A549 (cell line): ENCODE measurements at regions not wholly inside any gene's neighbourhood (a gene's known extent, or its start where the extent isn't known, plus 50 kb on each side); places are given as distances from the start of the nearest gene placed in this dataset.

Source experiments
- ATAC-seq, 2 experiments: fragments of 200-7000 bp in 1 of 2; fragments of >200 bp in 1 of 2; cut with Nextera tagmentation in 1 of 2; cut with Tn5 transposase in 1 of 2; 3 replicates each; pipeline versions ENCODE4 v1.8.0 to v1.9.1; 2018 to 2020; ENCODE audit warnings: mild to moderate bottlenecking in 1 of 2, moderate library complexity in 1 of 2
- CTCF ChIA-PET: fragments of 300-600 bp; sonication (Branson Sonifier 250); formaldehyde crosslinking; extraction: SDS; loops from one replicate; lab custom pipeline; 2021; ENCODE audit warnings: antibody characterized with exemption, inconsistent platforms; lab: Yijun Ruan, JAX
- POLR2A ChIA-PET: fragments of 350-600 bp; formaldehyde crosslinking; extraction: SDS; loops from one replicate; lab custom pipeline; 2021; ENCODE audit warnings: antibody characterized with exemption, inconsistent platforms; lab: Yijun Ruan, JAX
- DNase-seq, 2 experiments: peaks; one replicate each; pipeline versions ENCODE4 v3.0.0 to v3.0.0-alpha.2; 2011 to 2016; ENCODE audit warnings: low read depth in 1 of 2, low spot score in 1 of 2
- FAIRE-seq: peaks from 2 replicates; lab custom pipeline; 2011; peaks lifted over from hg19 to GRCh38; lab: Jason Lieb, UNC
- H3K27ac ChIP-seq, 2 experiments: fragments of >200 bp; sonication (Bioruptor Twin); formaldehyde crosslinking; 3 replicates each; pipeline ENCODE4 v1.5.1; 2016 to 2017
- H3K4me1 ChIP-seq: fragments of >200 bp; sonication (Bioruptor Twin); formaldehyde crosslinking; 3 replicates; pipeline ENCODE4 v1.6.1; 2016
- H3K4me2 ChIP-seq: fragments of >200 bp; sonication (Bioruptor Twin); formaldehyde crosslinking; 3 replicates; pipeline ENCODE4 v1.6.1; 2016
- H3K4me3 ChIP-seq: fragments of >200 bp; sonication (Bioruptor Twin); formaldehyde crosslinking; 3 replicates; pipeline ENCODE4 v1.5.1; 2016
- H3K9me3 ChIP-seq: fragments of >200 bp; sonication (Bioruptor Twin); formaldehyde crosslinking; 3 replicates; pipeline ENCODE4 v1.6.1; 2016
- BHLHE40 ChIP-seq: IDR thresholded peaks from 2 replicates; pipeline ENCODE4 v1.6.1; 2012; ENCODE audit warnings: low read depth, low read length, inconsistent platforms
- CEBPB ChIP-seq, 2 experiments: fragments of >200 bp in 1 of 2; sonication (Bioruptor Twin) in 1 of 2; formaldehyde crosslinking in 1 of 2; IDR thresholded peaks; 2 replicates each; pipeline ENCODE4 v1.6.1; 2012 to 2016
- CHD4 ChIP-seq: fragments of 200-600 bp; sonication (generic); IDR thresholded peaks from 2 replicates; pipeline ENCODE4 v1.6.1; 2016; ENCODE audit warnings: antibody characterized with exemption, mild to moderate bottlenecking, borderline replicate concordance
- EHF ChIP-seq: fragments of 250-450 bp; sonication (Bioruptor Pico); IDR thresholded peaks from 2 replicates; pipeline ENCODE4 v1.5.0; 2020; ENCODE audit warnings: mild to moderate bottlenecking
- EP300 ChIP-seq, 2 experiments: fragments of >200 bp; sonication (Bioruptor Twin); formaldehyde crosslinking; IDR thresholded peaks; 2 replicates in 1 of 2; 3 replicates in 1 of 2; pipeline ENCODE4 v1.6.1; 2016 to 2017
- ESRRA ChIP-seq: fragments of 150-350 bp; IDR thresholded peaks from 2 replicates; pipeline ENCODE4 v1.6.1; 2014; ENCODE audit warnings: mild to moderate bottlenecking, low read length, borderline replicate concordance
- FOSB ChIP-seq: fragments of 250-450 bp; sonication (Bioruptor Pico); IDR thresholded peaks from 2 replicates; pipeline ENCODE4 v1.5.0; 2020; ENCODE audit warnings: mild to moderate bottlenecking, moderate library complexity
- HDAC2 ChIP-seq: fragments of 200-600 bp; sonication (generic); IDR thresholded peaks from 2 replicates; pipeline ENCODE4 v1.6.1; 2016
- HOXB13 ChIP-seq: fragments of 250-450 bp; sonication (Bioruptor Pico); IDR thresholded peaks from 2 replicates; pipeline ENCODE4 v1.5.0; 2020; ENCODE audit warnings: low read depth, mild to moderate bottlenecking, moderate library complexity
- JUN ChIP-seq, 2 experiments: fragments of >200 bp; sonication (Bioruptor Twin); formaldehyde crosslinking; IDR thresholded peaks; 2 replicates in 1 of 2; 3 replicates in 1 of 2; pipeline ENCODE4 v1.6.1; 2016 to 2017
- KDM1A ChIP-seq: fragments of 200-600 bp; sonication (generic); IDR thresholded peaks from 2 replicates; pipeline ENCODE4 v1.6.1; 2016; ENCODE audit warnings: low read depth, mild to moderate bottlenecking
- KDM5A ChIP-seq: fragments of 200-600 bp; sonication (generic); IDR thresholded peaks from 2 replicates; pipeline ENCODE4 v1.6.1; 2016; ENCODE audit warnings: antibody characterized with exemption, mild to moderate bottlenecking
- MAFK ChIP-seq: fragments of 450-650 bp; IDR thresholded peaks from 2 replicates; pipeline ENCODE4 v1.6.1; 2014; ENCODE audit not compliant: partially characterized antibody
- MAZ ChIP-seq: fragments of 150-350 bp; IDR thresholded peaks from 2 replicates; pipeline ENCODE4 v1.6.1; 2014; ENCODE audit warnings: antibody characterized with exemption, low read depth, low read length, borderline replicate concordance
- MYC ChIP-seq: IDR thresholded peaks from 2 replicates; pipeline ENCODE4 v1.6.1; 2012; ENCODE audit warnings: mild to moderate bottlenecking, inconsistent platforms, low read length, improper control_type of control experiment, borderline replicate concordance
- PHF8 ChIP-seq: fragments of 200-600 bp; sonication (generic); IDR thresholded peaks from 2 replicates; pipeline ENCODE4 v1.6.1; 2016; ENCODE audit warnings: low read depth, mild to moderate bottlenecking, antibody characterized with exemption, moderate library complexity, borderline replicate concordance
- RARB ChIP-seq: fragments of 250-450 bp; sonication (Bioruptor Pico); IDR thresholded peaks from 2 replicates; pipeline ENCODE4 v1.8.0; 2021; ENCODE audit warnings: mild to moderate bottlenecking, moderate library complexity
- SMC3 ChIP-seq: fragments of >200 bp; sonication (Bioruptor Twin); formaldehyde crosslinking; IDR thresholded peaks from 3 replicates; pipeline ENCODE4 v1.6.1; 2018; ENCODE audit warnings: inconsistent platforms
- SREBF2 ChIP-seq: fragments of 450-650 bp; IDR thresholded peaks from 2 replicates; pipeline ENCODE4 v1.6.1; 2014; ENCODE audit warnings: mild to moderate bottlenecking, moderate library complexity
- TP53 ChIP-seq: fragments of 250-450 bp; sonication (Bioruptor Pico); IDR thresholded peaks from 2 replicates; pipeline ENCODE4 v1.5.0; 2021; ENCODE audit warnings: mild to moderate bottlenecking, moderate library complexity
- ZFP36 ChIP-seq: fragments of 450-650 bp; IDR thresholded peaks from 2 replicates; pipeline ENCODE4 v1.6.1; 2014; ENCODE audit warnings: borderline replicate concordance; ENCODE audit not compliant: partially characterized antibody
- ZSCAN20 ChIP-seq: fragments of 250-450 bp; sonication (Bioruptor Pico); IDR thresholded peaks from 2 replicates; pipeline ENCODE4 v1.8.0; 2022; ENCODE audit warnings: mild to moderate bottlenecking, moderate library complexity
- WGBS: methylation state at CpG from one replicate; pipeline ENCODE4 v1.1.6; 2017; ENCODE audit errors: missing lambda C conversion rate; 5-methylcytosine and 5-hydroxymethylcytosine counted together
- TF ChIP-seq, protein P1 (sequence below): fragments of 250-450 bp; sonication (Bioruptor Pico); IDR thresholded peaks from 2 replicates; pipeline ENCODE4 v1.5.0; 2020; ENCODE audit warnings: low read depth, mild to moderate bottlenecking, moderate library complexity
- TF ChIP-seq, protein P2 (sequence below): fragments of 200-600 bp; sonication (generic); IDR thresholded peaks from 2 replicates; pipeline ENCODE4 v1.6.1; 2016; ENCODE audit warnings: antibody characterized with exemption, mild to moderate bottlenecking, moderate library complexity
- TF ChIP-seq, protein P3 (sequence below): IDR thresholded peaks from 2 replicates; pipeline ENCODE4 v1.6.1; 2012; ENCODE audit warnings: low read depth, borderline replicate concordance

DNA sequence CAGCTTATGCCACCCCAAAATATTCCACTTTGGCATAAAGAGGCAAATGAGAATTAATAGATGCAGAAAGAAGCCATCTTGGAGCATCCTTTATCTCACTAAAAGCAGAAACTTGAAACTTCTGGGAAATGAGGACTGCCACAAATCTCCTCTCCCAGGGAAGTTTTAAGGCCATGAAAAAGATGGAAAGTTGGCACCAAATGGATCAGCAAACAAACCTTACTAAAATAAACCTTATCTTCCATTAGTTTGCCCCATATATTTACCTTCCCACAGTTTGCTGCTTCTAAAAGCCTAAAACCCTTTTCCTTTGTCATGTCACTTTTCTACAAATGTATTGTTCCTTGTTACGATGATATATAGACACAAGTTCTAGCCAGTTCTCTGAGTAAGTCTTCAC is 340.0 kb upstream of the USP15 start:
- POLR2A ChIA-PET, result no interaction called here

DNA sequence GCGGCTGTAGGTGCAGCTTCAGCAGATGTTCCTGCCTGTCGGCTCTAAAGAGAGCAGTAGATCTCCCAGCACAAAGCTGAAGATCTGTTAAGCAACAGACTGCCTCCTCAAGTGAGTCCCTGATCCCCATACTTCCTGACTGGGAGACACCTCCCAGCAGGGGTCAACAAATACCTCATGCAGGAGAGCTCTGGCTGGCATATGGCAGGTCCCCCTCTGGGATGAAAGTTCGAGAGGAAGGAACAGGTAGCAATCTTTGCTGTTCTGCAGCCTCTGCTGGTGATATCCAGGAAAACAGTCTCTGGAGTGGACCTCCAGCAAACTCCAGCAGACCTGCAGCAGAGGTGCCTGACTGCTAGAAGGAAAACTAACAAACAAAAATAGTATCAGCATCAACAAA is 337.1 kb upstream of the USP15 start:
- ATAC-seq, result no peak
- WGBS, result 0% methylated on average over 3 of the region's 3 CpGs

More for the DNA sequence above, 340.0 kb upstream of the USP15 start:
- no peak for DNase-seq
- WGBS, result 0% methylated on average over 1 of the region's 1 CpG
- no peak overlapping the region for H3K4me2 ChIP-seq
- no peak for ATAC-seq
- no peak overlapping the region for H3K27ac ChIP-seq
- CTCF ChIA-PET, result no interaction called here
- TF ChIP-seq, protein P1, sequence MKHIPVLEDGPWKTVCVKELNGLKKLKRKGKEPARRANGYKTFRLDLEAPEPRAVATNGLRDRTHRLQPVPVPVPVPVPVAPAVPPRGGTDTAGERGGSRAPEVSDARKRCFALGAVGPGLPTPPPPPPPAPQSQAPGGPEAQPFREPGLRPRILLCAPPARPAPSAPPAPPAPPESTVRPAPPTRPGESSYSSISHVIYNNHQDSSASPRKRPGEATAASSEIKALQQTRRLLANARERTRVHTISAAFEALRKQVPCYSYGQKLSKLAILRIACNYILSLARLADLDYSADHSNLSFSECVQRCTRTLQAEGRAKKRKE (CRISPR knock-in tag), result no peak
- no peak for TF ChIP-seq FOSB (CRISPR knock-in tag)
- TF ChIP-seq KDM5A, result no peak
- no peak for TF ChIP-seq CEBPB (IDR thresholded peaks at IDR 0.05)
- no peak for TF ChIP-seq ZSCAN20 (CRISPR knock-in tag)
- no peak for TF ChIP-seq MYC
- TF ChIP-seq MAZ, result no peak
- TF ChIP-seq ZFP36, result no peak
- no peak for FAIRE-seq
- no peaks in the 10 kb centered on the region for H3K4me1 ChIP-seq
- no peak overlapping the region for H3K4me3 ChIP-seq
- no peaks in the 10 kb centered on the region for H3K9me3 ChIP-seq

DNA sequence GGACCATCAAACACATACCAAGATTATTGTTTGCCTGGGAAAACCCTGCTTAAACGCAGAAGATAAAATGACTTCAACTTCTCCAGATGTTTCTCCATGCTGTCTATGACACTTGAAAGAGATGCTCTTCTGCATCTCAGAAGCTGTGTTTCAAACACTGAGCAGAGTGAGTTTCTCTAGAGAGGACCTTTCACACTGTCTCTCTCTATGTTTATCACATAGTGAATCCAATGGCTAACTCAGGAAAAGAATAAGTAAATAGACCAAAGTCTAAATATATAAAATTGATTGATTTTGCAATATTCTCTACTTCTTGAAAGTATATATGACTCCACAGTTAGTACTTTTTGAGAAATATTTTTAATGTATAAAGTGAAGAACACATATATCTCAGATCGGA is 325.6 kb upstream of the USP15 start:
- CTCF ChIA-PET, result interaction anchor here (0.6 kb wide), 1 partner anchor 1040 kb away, joined by 4 read pairs; no protein-coding TSS in a partner anchor
- no peak for FAIRE-seq
- TF ChIP-seq SREBF2 (no peak), BHLHE40 (no peak), EHF (no peak), EP300 (IDR thresholded peaks at IDR 0.05) (no peak), ZFP36 (no peak)
- TF ChIP-seq, protein P2, sequence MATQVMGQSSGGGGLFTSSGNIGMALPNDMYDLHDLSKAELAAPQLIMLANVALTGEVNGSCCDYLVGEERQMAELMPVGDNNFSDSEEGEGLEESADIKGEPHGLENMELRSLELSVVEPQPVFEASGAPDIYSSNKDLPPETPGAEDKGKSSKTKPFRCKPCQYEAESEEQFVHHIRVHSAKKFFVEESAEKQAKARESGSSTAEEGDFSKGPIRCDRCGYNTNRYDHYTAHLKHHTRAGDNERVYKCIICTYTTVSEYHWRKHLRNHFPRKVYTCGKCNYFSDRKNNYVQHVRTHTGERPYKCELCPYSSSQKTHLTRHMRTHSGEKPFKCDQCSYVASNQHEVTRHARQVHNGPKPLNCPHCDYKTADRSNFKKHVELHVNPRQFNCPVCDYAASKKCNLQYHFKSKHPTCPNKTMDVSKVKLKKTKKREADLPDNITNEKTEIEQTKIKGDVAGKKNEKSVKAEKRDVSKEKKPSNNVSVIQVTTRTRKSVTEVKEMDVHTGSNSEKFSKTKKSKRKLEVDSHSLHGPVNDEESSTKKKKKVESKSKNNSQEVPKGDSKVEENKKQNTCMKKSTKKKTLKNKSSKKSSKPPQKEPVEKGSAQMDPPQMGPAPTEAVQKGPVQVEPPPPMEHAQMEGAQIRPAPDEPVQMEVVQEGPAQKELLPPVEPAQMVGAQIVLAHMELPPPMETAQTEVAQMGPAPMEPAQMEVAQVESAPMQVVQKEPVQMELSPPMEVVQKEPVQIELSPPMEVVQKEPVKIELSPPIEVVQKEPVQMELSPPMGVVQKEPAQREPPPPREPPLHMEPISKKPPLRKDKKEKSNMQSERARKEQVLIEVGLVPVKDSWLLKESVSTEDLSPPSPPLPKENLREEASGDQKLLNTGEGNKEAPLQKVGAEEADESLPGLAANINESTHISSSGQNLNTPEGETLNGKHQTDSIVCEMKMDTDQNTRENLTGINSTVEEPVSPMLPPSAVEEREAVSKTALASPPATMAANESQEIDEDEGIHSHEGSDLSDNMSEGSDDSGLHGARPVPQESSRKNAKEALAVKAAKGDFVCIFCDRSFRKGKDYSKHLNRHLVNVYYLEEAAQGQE, result no peak
- TF ChIP-seq, all 56 proteins: peak for 0
- 16% methylated on average over 2 of the region's 2 CpGs for WGBS
- DNase-seq (no peak), ATAC-seq (no peak)
- H3K27ac ChIP-seq, result no peak overlapping the region
- POLR2A ChIA-PET, result no interaction called here
- no peak overlapping the region for H3K4me3 ChIP-seq
- no peaks in the 10 kb centered on the region for H3K4me1 ChIP-seq
- no peak overlapping the region for H3K4me2 ChIP-seq
- H3K9me3 ChIP-seq, result no peaks in the 10 kb centered on the region

More for the DNA sequence above, 337.1 kb upstream of the USP15 start:
- TF ChIP-seq RARB (CRISPR knock-in tag) (no peak), SMC3 (no peak), HDAC2 (no peak)
- Histone ChIP-seq H3K27ac (no peak overlapping the region), H3K9me3 (no peaks in the 10 kb centered on the region), H3K4me3 (no peak overlapping the region), H3K4me1 (no peaks in the 10 kb centered on the region), H3K4me2 (no peak overlapping the region)
- ChIA-PET CTCF (no interaction called here), POLR2A (no interaction called here)
- no peak for DNase-seq
- no peak for FAIRE-seq

DNA sequence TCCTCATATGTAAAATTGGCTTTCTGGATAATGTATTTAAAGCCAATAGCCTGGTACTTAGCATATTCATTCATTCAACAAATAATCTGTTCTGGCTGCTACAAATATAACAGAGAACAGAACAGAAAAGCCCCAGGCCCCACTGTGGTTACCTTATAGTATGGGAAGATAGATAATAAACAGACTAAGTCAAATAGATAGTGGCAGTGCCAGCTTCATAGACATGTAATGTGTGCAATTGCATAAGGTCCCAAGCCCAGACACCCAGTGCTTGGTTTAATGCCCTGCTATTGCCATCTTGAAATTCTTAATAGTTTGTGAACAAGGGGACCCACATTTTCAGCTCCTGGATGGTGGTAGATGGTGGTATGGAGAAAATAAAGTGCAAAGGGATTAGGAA is 320.2 kb upstream of the USP15 start:
- H3K4me2 ChIP-seq, result no peak overlapping the region
- TF ChIP-seq RARB (CRISPR knock-in tag) (no peak), CHD4 (no peak), MYC (no peak), PHF8 (no peak), JUN (IDR thresholded peaks at IDR 0.05) (no peak), ESRRA (no peak), HOXB13 (CRISPR knock-in tag) (no peak), MAFK (no peak), KDM1A (no peak), TP53 (CRISPR knock-in tag) (no peak)
- TF ChIP-seq, protein P3, sequence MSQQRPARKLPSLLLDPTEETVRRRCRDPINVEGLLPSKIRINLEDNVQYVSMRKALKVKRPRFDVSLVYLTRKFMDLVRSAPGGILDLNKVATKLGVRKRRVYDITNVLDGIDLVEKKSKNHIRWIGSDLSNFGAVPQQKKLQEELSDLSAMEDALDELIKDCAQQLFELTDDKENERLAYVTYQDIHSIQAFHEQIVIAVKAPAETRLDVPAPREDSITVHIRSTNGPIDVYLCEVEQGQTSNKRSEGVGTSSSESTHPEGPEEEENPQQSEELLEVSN, result no peak
- TF ChIP-seq, all 56 proteins: peak for 0
- no peak for FAIRE-seq
- no peak for DNase-seq
- no peak for ATAC-seq
- Histone ChIP-seq H3K9me3 (no peaks in the 10 kb centered on the region), H3K4me3 (no peak overlapping the region), H3K27ac (no peak overlapping the region), H3K4me1 (no peaks in the 10 kb centered on the region)
- ChIA-PET CTCF (no interaction called here), POLR2A (no interaction called here)
